HG02852 (cell line): ENCODE measurements at regions not wholly inside any gene's neighbourhood (a gene's known extent, or its start where the extent isn't known, plus 50 kb on each side); places are given as distances from the start of the nearest gene placed in this dataset.

ENCODE experiments used
- ATAC-seq: cut with Tn5 transposase; IDR thresholded peaks from one replicate; pipeline ENCODE4 v1.9.1; 2021; ENCODE audit warnings: mild to moderate bottlenecking, moderate library complexity; ENCODE audit not compliant: unreplicated experiment

- ATAC-seq = no peak
Measured at GRCh38 chr15:95296643-95297042, 1033.9 kb upstream of the NR2F2 start.

- no peak for ATAC-seq
Measured at GRCh38 chr15:95298729-95299128, 1031.8 kb upstream of the NR2F2 start.

DNA sequence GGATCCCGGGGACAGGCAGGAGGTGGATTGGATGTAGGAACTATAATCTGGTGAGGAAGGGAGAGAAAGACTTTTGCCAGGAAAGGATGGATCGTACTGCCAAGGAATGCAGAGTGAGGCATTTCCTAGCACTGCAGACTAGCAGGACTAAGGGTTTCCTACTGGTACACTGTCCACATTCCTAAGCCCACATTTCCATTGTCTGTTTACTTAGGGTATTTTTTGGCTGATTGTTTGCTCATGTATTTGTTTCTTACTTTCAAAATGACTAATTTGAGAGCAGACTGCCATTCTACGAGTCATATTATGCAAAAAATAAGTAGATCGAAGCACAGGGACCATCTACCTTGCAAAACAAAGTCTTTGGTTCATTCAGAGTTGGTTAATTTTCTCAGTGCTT, 1029.5 kb upstream of the NR2F2 start:
- ATAC-seq = no peak

DNA sequence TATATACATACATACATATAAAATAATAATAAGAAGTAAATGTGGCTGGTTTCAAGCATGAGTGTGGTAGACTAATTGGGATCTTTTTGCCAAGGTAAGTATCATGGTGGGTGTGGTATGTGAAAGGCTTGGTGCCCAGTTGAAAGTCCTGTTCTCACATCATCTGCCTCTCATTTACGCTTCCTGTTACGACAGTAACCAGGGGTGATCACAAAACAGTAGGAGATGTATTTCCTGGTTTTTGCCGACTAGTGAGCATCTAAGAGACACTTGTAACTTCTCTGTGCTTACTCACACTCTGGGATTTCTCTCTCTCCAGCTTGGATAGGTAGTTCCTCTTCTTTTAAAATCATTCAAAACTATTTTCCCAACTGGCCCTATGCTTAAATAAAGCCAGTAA, 1028.3 kb upstream of the NR2F2 start:
- ATAC-seq = no peak

- ATAC-seq = no peak
Measured at GRCh38 chr15:95302809-95303208, 1027.7 kb upstream of the NR2F2 start.

DNA sequence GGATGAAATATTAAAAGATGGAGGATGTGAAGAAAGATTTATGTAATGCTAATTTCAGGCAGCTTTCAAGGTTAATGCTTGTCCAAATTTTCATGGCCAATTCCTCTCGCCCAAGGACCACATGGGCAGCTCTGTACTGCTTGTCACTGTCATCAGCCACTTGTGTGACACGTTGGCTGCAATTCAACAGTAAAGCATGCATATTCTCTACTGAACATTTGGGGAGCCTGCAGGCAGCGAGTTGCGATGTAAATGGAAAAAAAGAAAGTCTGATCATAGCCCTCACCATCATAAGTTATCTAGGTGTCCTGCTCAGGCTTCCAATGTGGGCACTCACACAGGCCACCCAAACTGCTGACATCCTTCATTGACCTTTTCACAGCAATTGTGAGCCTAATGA, 1026.8 kb upstream of the NR2F2 start:
- no peak for ATAC-seq

GRCh38 chr15:95304151-95304946, 1026.2 kb upstream of the NR2F2 start:
- no peak for ATAC-seq

DNA sequence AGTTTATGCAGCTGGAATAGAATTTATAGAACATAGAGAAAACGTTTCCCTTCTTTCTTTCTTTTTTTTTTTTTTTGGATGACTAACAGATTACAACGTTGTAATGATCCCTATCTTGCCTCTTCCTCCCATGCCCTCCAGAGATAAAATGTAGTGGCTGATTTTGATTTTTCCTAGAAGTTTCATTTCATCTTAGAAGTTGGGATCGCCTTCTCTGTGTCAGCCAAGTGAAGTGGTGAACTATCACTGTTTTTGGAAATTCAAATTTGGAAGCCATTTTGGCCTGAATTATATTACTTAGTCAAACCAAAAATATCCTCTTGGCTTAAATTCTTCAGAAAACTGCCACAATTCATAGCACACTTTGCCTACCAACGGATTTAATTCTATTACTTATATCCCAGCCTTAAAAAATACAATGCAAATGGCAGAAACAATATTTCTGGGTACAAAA, 1025.5 kb upstream of the NR2F2 start:
- no peak for ATAC-seq

DNA sequence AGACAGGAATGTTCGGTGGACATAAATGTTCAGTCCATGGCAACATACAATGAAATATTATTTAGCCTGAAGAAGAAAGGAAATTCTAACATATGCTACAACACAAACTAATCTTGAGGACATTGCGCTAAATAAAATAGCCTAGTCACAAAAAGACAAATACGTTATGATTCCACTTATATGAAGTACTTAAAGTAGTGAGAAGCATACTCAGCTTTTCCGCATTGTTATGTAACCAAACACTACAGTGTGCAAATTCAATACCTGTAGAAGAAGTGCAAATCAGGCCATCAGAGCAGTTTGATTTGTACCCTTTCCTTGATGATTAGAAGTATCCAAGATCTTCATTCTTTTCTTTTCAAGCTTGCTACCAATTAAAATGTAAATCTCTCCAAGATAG, 1023.4 kb upstream of the NR2F2 start:
- no peak for ATAC-seq

- no peak for ATAC-seq
Measured at GRCh38 chr15:95319242-95319641, 1011.3 kb upstream of the NR2F2 start.

GRCh38 chr15:95323796-95324195, 1006.7 kb upstream of the NR2F2 start:
- ATAC-seq = no peak

- no peak for ATAC-seq
Measured at GRCh38 chr15:95324656-95325055, 1005.8 kb upstream of the NR2F2 start.

GRCh38 chr15:95325763-95326404, 1004.6 kb upstream of the NR2F2 start:
- ATAC-seq = no peak

DNA sequence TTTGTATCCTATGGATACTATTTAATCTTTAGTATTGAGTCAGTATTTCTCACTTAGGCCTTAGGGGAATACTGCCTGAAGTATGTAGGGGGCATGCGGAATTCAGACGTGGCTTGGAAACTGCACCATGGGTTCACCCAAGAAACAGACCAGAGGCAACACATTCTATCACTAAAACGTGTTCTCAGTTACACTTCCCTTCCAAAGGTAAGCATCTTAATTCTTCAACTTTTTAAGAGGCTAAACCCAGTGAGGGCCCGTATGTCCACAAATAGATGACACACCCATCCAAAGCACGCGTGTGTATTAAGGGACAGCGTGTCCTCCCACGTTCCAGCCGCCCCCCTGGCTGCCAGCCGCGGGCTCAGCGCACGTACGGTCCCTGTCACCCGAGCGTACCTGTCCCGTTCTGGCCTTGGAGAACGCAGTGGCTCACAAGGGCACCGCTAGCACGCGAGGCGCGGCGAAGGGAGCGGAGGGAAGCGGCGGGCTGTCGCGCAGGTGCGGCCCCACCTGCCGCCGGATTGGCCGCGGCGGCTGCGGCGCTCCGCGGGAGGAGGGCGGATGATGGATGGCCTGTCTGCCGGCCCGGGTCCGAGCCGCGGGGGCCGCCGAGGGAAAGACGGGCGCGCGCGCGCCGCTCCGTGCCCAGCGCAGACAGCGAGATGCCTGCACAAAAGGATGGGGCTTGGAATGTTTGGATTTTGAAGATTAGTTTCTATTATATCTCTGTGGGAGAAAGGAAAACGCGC, 1003.9 kb upstream of the NR2F2 start:
- no peak for ATAC-seq

DNA sequence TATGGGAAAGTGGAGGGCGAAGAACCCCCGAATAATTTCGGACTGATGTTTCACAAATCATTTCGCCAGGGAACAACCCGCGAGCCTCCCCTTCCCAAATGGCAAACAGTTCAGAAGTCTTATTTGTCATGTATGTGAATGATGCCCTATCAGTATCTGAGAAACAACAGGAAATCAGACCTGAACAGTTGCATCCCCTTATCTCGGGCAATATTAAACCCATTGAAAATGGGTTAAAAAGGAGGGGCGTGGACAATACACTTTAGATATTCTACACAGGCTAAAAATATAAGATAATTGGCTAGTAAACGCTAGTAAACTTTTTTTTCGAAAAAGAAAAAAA, 1003.3 kb upstream of the NR2F2 start:
- no peak for ATAC-seq

- ATAC-seq = no peak
Measured at GRCh38 chr15:95327661-95328060, 1002.8 kb upstream of the NR2F2 start.

DNA sequence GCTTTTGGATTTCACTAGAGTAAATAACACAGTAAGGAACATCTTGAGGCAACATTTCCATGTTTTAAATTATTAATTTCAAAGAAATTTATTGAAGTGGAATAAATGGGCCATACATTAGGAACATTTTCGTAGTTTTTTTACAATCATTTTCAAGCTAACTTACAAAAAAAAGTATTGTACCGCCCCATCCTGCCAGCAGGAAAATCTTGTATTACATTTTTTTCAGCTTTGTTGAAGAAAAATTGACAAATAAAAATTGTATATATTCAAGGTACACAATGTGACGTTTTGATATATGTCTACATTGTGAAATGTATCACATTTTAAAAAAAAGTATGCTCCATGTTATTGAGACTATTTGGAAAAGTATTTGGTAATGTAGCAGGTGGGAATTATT, 1001.9 kb upstream of the NR2F2 start:
- no peak for ATAC-seq

GRCh38 chr15:95329362-95329761, 1001.1 kb upstream of the NR2F2 start:
- ATAC-seq = no peak

DNA sequence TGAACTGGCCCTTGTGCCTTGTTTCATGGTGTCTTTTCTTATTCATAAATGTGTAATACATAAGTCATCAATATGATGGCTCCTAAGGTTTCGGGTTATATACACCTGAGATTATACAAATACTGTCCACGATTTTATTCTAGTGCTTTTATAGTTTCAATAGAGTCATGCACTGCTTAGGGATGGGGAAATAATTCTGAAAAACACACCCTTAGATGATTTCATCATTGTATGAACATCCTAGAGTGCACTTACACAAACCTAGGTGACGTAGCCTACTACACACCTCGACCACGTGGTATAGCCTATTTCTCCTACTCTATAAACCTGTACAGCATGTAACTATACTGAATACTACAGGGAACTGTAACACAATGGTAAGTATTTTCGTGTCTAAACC, 988.8 kb upstream of the NR2F2 start:
- no peak for ATAC-seq

DNA sequence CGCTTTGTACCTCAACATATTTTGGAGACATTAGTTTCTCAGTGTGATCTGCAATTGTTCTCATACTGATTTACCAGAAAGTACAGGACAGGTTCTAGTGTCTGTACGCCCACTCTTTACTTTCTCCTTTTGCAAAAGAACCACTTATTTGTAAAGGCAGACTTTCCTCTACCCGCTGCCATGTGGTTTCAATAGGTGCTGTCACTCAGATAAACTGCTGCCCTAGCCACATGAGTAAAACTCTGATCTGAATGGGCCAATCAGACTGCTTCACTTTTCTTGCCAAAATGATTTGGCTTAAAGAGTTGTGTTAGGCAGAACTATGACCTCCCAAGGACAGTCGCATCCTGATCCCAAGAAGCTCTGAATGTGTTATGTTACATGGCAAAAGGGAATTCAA, 984.6 kb upstream of the NR2F2 start:
- ATAC-seq = no peak

DNA sequence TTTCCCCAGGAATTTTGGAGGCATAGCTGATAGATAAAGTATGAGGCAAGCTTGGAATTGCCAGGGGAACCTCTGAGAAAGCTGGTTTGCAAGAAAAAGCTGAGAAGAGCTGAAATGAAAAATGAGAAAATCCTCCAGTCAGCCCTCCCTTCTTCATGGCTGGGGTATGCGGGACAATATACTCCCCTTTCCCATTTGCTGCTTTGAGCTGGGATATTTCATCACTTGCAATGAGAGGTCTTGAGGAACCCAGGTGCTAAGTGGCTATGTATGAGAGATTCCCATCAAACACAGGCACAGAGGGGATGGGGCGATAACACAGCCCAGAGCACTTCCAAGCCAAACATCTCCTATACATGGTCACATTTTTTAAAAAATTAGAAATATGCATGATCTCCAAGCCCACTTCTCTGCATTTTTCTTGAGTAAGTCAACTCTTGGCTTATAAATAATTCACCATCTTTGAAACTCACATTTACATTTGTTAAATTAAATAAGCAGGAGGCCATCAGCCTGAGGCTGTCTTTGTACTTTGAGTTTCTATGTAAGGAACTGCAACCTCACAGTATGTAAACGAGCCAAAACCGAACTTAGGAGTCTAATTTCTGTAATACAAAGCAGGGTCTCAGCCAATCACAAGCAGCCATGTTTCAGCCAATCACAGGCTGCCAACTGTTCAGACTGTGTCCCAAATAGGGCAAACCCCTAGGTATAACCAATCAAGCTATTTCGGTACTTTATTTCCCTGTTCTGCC, 983.6 kb upstream of the NR2F2 start:
- no peak for ATAC-seq
